Neutrophil (primary cell): ENCODE measurements at regions not wholly inside any gene's neighbourhood (a gene's known extent, or its start where the extent isn't known, plus 50 kb on each side); places are given as distances from the start of the nearest gene placed in this dataset.

Experiments used
- H3K27ac ChIP-seq: fragments of 200-600 bp; sonication (generic); 2 replicates; pipeline ENCODE4 v1.5.1; 2016; ENCODE audit warnings: mild to moderate bottlenecking, moderate library complexity
- H3K27me3 ChIP-seq: fragments of 200-600 bp; sonication (generic); 2 replicates; pipeline ENCODE4 v1.6.0; 2016; ENCODE audit warnings: mild to moderate bottlenecking
- H3K36me3 ChIP-seq: fragments of 200-600 bp; sonication (generic); 2 replicates; pipeline ENCODE4 v1.5.1; 2017
- H3K4me1 ChIP-seq, 2 experiments: fragments of 200-600 bp in 1 of 2; sonication (generic) in 1 of 2; 1 replicate in 1 of 2; 2 replicates in 1 of 2; pipeline versions ENCODE4 v1.5.1 to v1.6.1; 2013 to 2016; ENCODE audit warnings: low read depth in 1 of 2, low read length in 1 of 2, mild to moderate bottlenecking in 1 of 2, moderate library complexity in 1 of 2; ENCODE audit not compliant: control insufficient read depth in 1 of 2, insufficient read depth in 1 of 2
- H3K4me3 ChIP-seq, 2 experiments: fragments of 200-600 bp in 1 of 2; sonication (generic) in 1 of 2; 1 replicate in 1 of 2; 2 replicates in 1 of 2; pipeline ENCODE4 v1.5.1; 2013 to 2016; ENCODE audit warnings: low read depth in 1 of 2, low read length in 1 of 2, mild to moderate bottlenecking in 1 of 2, moderate library complexity in 1 of 2
- H3K9me3 ChIP-seq: fragments of 200-600 bp; sonication (generic); 2 replicates; pipeline ENCODE4 v1.5.1; 2016
- CTCF ChIP-seq: fragments of 200-600 bp; sonication (generic); IDR thresholded peaks from 2 replicates; pipeline ENCODE4 v1.5.1; 2016; ENCODE audit warnings: antibody characterized with exemption

- no peak for TF ChIP-seq CTCF
- no peaks in the 10 kb centered on the region for H3K36me3 ChIP-seq
- H3K4me1 ChIP-seq, result no peaks in the 10 kb centered on the region
- H3K9me3 ChIP-seq, result no peaks in the 10 kb centered on the region
- H3K4me3 ChIP-seq, result no peak overlapping the region
- H3K27ac ChIP-seq, result no peak overlapping the region
- H3K27me3 ChIP-seq, result no peaks in the 10 kb centered on the region
Measured at GRCh38 chr9:7377489-7377888, 422.1 kb downstream of the DMAC1 start.

- TF ChIP-seq CTCF, result no peak
- no peaks in the 10 kb centered on the region for H3K27me3 ChIP-seq
- H3K4me3 ChIP-seq, result no peak overlapping the region
- H3K4me1 ChIP-seq, result no peaks in the 10 kb centered on the region
- no peaks in the 10 kb centered on the region for H3K36me3 ChIP-seq
- no peaks in the 10 kb centered on the region for H3K9me3 ChIP-seq
- no peak overlapping the region for H3K27ac ChIP-seq
Measured at GRCh38 chr9:7376833-7377232, 422.7 kb downstream of the DMAC1 start.

- no peak overlapping the region for H3K4me3 ChIP-seq
- H3K9me3 ChIP-seq, result no peaks in the 10 kb centered on the region
- no peak for TF ChIP-seq CTCF
- no peaks in the 10 kb centered on the region for H3K36me3 ChIP-seq
- no peaks in the 10 kb centered on the region for H3K27me3 ChIP-seq
- no peak overlapping the region for H3K27ac ChIP-seq
- H3K4me1 ChIP-seq, result no peaks in the 10 kb centered on the region
Measured at GRCh38 chr9:7376213-7376612, 423.4 kb downstream of the DMAC1 start.

GRCh38 chr9:7375013-7375511 lies 424.5 kb downstream of the DMAC1 start:
- no peaks in the 10 kb centered on the region for H3K27me3 ChIP-seq
- TF ChIP-seq CTCF, result no peak
- no peaks in the 10 kb centered on the region for H3K4me1 ChIP-seq
- H3K27ac ChIP-seq, result no peak overlapping the region
- no peaks in the 10 kb centered on the region for H3K36me3 ChIP-seq
- H3K9me3 ChIP-seq, result no peaks in the 10 kb centered on the region
- H3K4me3 ChIP-seq, result no peak overlapping the region

GRCh38 chr9:7370988-7371387 lies 428.6 kb downstream of the DMAC1 start:
- no peaks in the 10 kb centered on the region for H3K9me3 ChIP-seq
- no peak overlapping the region for H3K27ac ChIP-seq
- H3K4me1 ChIP-seq, result no peaks in the 10 kb centered on the region
- TF ChIP-seq CTCF, result no peak
- H3K4me3 ChIP-seq, result no peak overlapping the region
- H3K36me3 ChIP-seq, result no peaks in the 10 kb centered on the region
- H3K27me3 ChIP-seq, result no peaks in the 10 kb centered on the region

GRCh38 chr9:7370381-7370780 lies 429.2 kb downstream of the DMAC1 start:
- no peaks in the 10 kb centered on the region for H3K27me3 ChIP-seq
- no peak overlapping the region for H3K4me3 ChIP-seq
- no peak for TF ChIP-seq CTCF
- H3K4me1 ChIP-seq, result no peaks in the 10 kb centered on the region
- H3K27ac ChIP-seq, result no peak overlapping the region
- no peaks in the 10 kb centered on the region for H3K9me3 ChIP-seq
- no peaks in the 10 kb centered on the region for H3K36me3 ChIP-seq
